Smooth muscle cell (in vitro differentiated cells): ENCODE measurements at regions not wholly inside any gene's neighbourhood (a gene's known extent, or its start where the extent isn't known, plus 50 kb on each side); places are given as distances from the start of the nearest gene placed in this dataset.

Source experiments
- DNase-seq: peaks from one replicate; lab custom pipeline; 2025; ENCODE audit not compliant: unreplicated experiment; lab: John Stamatoyannopoulos, UW
- H2AFZ ChIP-seq: fragments of 200-600 bp; sonication (generic); 2 replicates; pipeline ENCODE4 v1.6.0; 2016; ENCODE audit warnings: antibody characterized with exemption, low read depth, mild to moderate bottlenecking
- H3F3A ChIP-seq: fragments of 200-600 bp; sonication (generic); 2 replicates; pipeline ENCODE4 v1.6.0; 2017; ENCODE audit warnings: antibody characterized with exemption, low read depth
- H3K27ac ChIP-seq: fragments of 200-600 bp; sonication (generic); 2 replicates; pipeline ENCODE4 v1.5.1; 2016; ENCODE audit warnings: low read depth, mild to moderate bottlenecking
- H3K27me3 ChIP-seq: fragments of 200-600 bp; sonication (generic); 2 replicates; pipeline ENCODE4 v1.6.1; 2016; ENCODE audit warnings: low read depth, mild to moderate bottlenecking
- H3K36me3 ChIP-seq: fragments of 200-600 bp; sonication (generic); 2 replicates; pipeline ENCODE4 v1.5.1; 2016; ENCODE audit warnings: low read depth
- H3K4me1 ChIP-seq: fragments of 200-600 bp; sonication (generic); 2 replicates; pipeline ENCODE4 v1.5.1; 2016; ENCODE audit warnings: low read depth
- H3K4me2 ChIP-seq: fragments of 200-600 bp; sonication (generic); 2 replicates; pipeline ENCODE4 v1.6.0; 2016; ENCODE audit warnings: mild to moderate bottlenecking
- H3K4me3 ChIP-seq: fragments of 200-600 bp; sonication (generic); 2 replicates; pipeline ENCODE4 v1.5.1; 2016; ENCODE audit warnings: mild to moderate bottlenecking
- H3K79me2 ChIP-seq: fragments of 200-600 bp; sonication (generic); 2 replicates; pipeline ENCODE4 v1.6.0; 2016; ENCODE audit warnings: low read depth, mild to moderate bottlenecking
- H3K9ac ChIP-seq: fragments of 200-600 bp; sonication (generic); 2 replicates; pipeline ENCODE4 v1.6.0; 2016; ENCODE audit warnings: low read depth
- H3K9me3 ChIP-seq: fragments of 200-600 bp; sonication (generic); replicated peaks from 2 replicates; pipeline ENCODE4 v1.5.1; 2016; ENCODE audit warnings: low read depth
- H4K20me1 ChIP-seq: fragments of 200-600 bp; sonication (generic); 2 replicates; pipeline ENCODE4 v1.6.0; 2016; ENCODE audit warnings: low read depth
- WGBS: methylation state at CpG from one replicate; pipeline ENCODE4 v1.1.7; 2016; ENCODE audit warnings: low lambda C conversion rate; 5-methylcytosine and 5-hydroxymethylcytosine counted together
- TF ChIP-seq, protein P1 (sequence below): fragments of 200-600 bp; sonication (generic); IDR thresholded peaks from 2 replicates; pipeline ENCODE4 v1.5.1; 2017; ENCODE audit warnings: borderline replicate concordance, mild to moderate bottlenecking, antibody characterized with exemption; ENCODE audit not compliant: insufficient read depth, poor library complexity, severe bottlenecking

DNA sequence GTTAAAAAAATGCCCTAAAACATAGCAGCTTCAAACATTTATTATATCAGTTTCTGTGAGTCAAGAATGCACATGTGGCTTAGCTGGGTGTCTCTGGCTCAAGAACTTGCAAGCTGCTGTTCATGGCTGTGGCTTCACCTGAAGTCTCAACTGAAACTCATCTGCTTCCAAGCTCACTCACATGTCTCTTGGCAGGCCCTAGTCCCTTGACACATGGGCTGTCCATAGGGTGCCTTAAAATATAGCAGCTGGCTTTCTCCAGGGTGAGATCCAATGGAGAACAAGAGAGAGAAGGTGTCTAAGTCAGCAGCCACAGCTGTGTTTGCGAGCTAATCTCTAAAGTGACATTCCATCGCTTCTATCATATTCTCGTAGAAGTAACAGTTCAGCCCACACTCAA lies 152.8 kb downstream of the DSEL start:
- no peak for DNase-seq
- Histone ChIP-seq H3F3A (peaks cover 18% of the 10 kb centered on the region), H3K4me2 (no peak overlapping the region), H4K20me1 (no peaks in the 10 kb centered on the region), H3K27ac (peak overlapping the region; percentile 20), H2AFZ (no peak overlapping the region), H3K9me3 (no peaks in the 10 kb centered on the region), H3K4me3 (no peak overlapping the region), H3K4me1 (peaks cover 4% of the 10 kb centered on the region), H3K79me2 (no peaks in the 10 kb centered on the region), H3K9ac (no peak overlapping the region), H3K36me3 (no peaks in the 10 kb centered on the region), H3K27me3 (no peaks in the 10 kb centered on the region)
- 79% methylated on average over 3 of the region's 3 CpGs for WGBS
- TF ChIP-seq, protein P1, sequence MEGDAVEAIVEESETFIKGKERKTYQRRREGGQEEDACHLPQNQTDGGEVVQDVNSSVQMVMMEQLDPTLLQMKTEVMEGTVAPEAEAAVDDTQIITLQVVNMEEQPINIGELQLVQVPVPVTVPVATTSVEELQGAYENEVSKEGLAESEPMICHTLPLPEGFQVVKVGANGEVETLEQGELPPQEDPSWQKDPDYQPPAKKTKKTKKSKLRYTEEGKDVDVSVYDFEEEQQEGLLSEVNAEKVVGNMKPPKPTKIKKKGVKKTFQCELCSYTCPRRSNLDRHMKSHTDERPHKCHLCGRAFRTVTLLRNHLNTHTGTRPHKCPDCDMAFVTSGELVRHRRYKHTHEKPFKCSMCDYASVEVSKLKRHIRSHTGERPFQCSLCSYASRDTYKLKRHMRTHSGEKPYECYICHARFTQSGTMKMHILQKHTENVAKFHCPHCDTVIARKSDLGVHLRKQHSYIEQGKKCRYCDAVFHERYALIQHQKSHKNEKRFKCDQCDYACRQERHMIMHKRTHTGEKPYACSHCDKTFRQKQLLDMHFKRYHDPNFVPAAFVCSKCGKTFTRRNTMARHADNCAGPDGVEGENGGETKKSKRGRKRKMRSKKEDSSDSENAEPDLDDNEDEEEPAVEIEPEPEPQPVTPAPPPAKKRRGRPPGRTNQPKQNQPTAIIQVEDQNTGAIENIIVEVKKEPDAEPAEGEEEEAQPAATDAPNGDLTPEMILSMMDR: no peak

DNA sequence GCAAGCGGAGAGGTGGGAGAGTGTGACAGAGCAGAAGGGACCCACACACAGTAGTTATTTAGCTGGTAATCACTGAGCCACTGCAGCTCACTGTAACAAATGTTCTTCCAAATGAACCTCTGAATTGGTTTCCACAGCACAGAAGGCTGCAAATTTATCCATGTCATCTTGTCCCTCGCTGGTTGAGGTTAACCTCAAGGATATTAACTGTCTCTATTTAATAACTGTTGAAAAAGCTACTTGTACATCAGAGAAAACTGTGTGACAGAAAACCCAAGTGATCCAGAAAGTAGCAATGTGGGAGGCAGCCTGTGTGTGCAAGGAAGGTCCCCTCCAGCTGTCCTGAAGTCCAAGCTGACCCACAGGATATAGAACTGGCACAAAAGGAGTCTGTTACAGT lies 153.6 kb downstream of the DSEL start:
- Histone ChIP-seq H3K27me3 (no peaks in the 10 kb centered on the region), H2AFZ (no peak overlapping the region), H3K4me3 (no peak overlapping the region), H3K9me3 (no peaks in the 10 kb centered on the region), H3K4me2 (peak overlapping the region; percentile 22), H3K9ac (no peak overlapping the region), H3K27ac (peak overlapping the region; percentile 20), H3K79me2 (no peaks in the 10 kb centered on the region), H3F3A (peaks cover 18% of the 10 kb centered on the region), H4K20me1 (no peaks in the 10 kb centered on the region), H3K36me3 (no peaks in the 10 kb centered on the region), H3K4me1 (peaks cover 4% of the 10 kb centered on the region)
- no peak for DNase-seq
- WGBS: 43% methylated on average over 2 of the region's 2 CpGs
- TF ChIP-seq, protein P1: no peak

DNA sequence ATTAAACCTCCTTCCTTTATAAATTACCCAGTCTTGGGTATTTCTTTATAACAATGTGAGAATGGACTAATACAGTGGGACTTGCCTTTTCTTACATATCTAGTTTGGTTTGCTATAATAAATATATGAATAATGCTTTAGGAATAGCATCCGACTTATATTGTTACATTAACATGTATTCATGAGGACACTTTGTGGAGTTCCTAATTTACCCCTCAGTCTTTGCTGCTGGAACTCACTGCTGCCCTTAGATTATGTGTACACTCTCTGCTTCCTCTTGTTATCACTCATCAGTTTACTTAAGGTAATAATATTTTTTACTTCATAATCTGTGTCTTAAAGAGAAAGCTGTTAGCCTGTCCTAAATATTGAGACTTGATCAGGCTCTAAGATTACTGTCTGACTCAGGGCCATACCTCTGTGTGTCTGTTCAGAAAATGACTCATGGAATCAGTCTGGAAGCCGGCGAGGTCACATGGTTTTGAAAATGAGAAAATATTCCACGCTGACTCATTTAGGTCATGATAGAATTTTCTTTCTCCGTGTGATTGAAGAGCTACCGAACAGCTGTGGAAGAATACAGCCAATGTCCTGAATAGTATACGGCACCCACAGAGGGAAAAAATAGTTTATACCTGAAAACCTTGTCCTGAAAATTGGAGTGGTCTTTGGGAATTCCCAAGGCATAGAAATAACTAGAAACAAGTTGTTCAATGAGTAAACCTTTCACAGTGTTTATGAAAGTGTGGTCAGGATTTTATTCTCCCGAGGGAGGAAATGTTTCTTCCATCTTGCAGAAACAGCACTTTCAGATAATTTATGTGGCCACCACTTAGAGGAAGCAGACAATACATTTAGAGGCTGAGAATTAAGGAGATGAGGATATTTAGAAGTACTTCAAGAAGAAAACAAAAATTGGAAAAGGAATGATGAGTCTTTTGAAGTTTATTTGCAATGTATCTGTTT lies 156.4 kb downstream of the DSEL start:
- TF ChIP-seq, protein P1: no peak
- H3K9ac ChIP-seq: peak overlapping the region; percentile 87
- H3K79me2 ChIP-seq: no peaks in the 10 kb centered on the region
- H3K27ac ChIP-seq: peak overlapping the region; percentile 98
- H3K27me3 ChIP-seq: no peaks in the 10 kb centered on the region
- H4K20me1 ChIP-seq: no peaks in the 10 kb centered on the region
- H3K36me3 ChIP-seq: no peaks in the 10 kb centered on the region
- H3K4me1 ChIP-seq: peaks cover 4% of the 10 kb centered on the region
- peak overlapping the region; percentile 88 for H3K4me2 ChIP-seq
- no peak for DNase-seq
- no peaks in the 10 kb centered on the region for H3K9me3 ChIP-seq
- peak overlapping the region; percentile 52 for H3K4me3 ChIP-seq
- peak overlapping the region; percentile 85 for H2AFZ ChIP-seq
- 12% methylated on average over 8 of the region's 8 CpGs for WGBS
- H3F3A ChIP-seq: peaks cover 18% of the 10 kb centered on the region
